Esophagus (tissue), 2 donors: ENCODE measurements at regions not wholly inside any gene's neighbourhood (a gene's known extent, or its start where the extent isn't known, plus 50 kb on each side); places are given as distances from the start of the nearest gene placed in this dataset.
"Not testable (repeated sequence)": the region's sequence is repeated elsewhere in the genome, so short reads cannot be mapped to it uniquely, and the experiment has no call there.

Experiments
- H3K27ac ChIP-seq, 2 donors: one replicate each; pipeline ENCODE4 v1.5.1; 2013; ENCODE audit warnings: low read depth in 2 of 2, mild to moderate bottlenecking in 2 of 2, inconsistent platforms in 1 of 2, low read length in 1 of 2, moderate library complexity in 1 of 2
- H3K27me3 ChIP-seq, 2 donors: one replicate each; pipeline ENCODE4 v1.6.1; 2013; ENCODE audit warnings: low read length in 2 of 2, control low read depth in 1 of 2, mild to moderate bottlenecking in 1 of 2; ENCODE audit not compliant: insufficient read depth in 2 of 2, control insufficient read depth in 1 of 2
- H3K36me3 ChIP-seq, 2 donors: one replicate each; pipeline ENCODE4 v1.6.1; 2013; ENCODE audit warnings: low read length in 1 of 2; ENCODE audit not compliant: control insufficient read depth in 2 of 2, insufficient read depth in 2 of 2
- H3K4me1 ChIP-seq, 2 donors: one replicate each; pipeline ENCODE4 v1.6.1; 2013; ENCODE audit warnings: low read length in 1 of 2; ENCODE audit not compliant: control insufficient read depth in 2 of 2, insufficient read depth in 2 of 2
- H3K4me3 ChIP-seq, 2 donors: one replicate each; pipeline ENCODE4 v1.5.1; 2013; ENCODE audit warnings: low read length in 2 of 2, mild to moderate bottlenecking in 2 of 2, low read depth in 1 of 2, moderate library complexity in 1 of 2
- H3K9me3 ChIP-seq, 2 donors: one replicate each; pipeline ENCODE4 v1.6.1; 2013; ENCODE audit warnings: mild to moderate bottlenecking in 2 of 2, low read depth in 1 of 2, low read length in 1 of 2, moderate library complexity in 1 of 2; ENCODE audit not compliant: control insufficient read depth in 2 of 2, insufficient read depth in 1 of 2
- WGBS, 2 donors: extraction: QIAGEN DNeasy Blood & Tissue Kit; methylation state at CpG; one replicate each; pipeline ENCODE4 v1.1.7; 2013; 5-methylcytosine and 5-hydroxymethylcytosine counted together
- donor health status: healthy with polysubstance abuse.
- donor health status: Bipolar disorder and iron deficiency.

GRCh38 chr15:32508081-32508480 is 52.6 kb upstream of the GOLGA8O start:
- H3K4me3 ChIP-seq, H3K9me3 ChIP-seq, H3K4me1 ChIP-seq, H3K36me3 ChIP-seq, H3K27me3 ChIP-seq, H3K27ac ChIP-seq: not testable (repeated sequence)
- WGBS, 2 donors: no CpG with 5 or more reads among the region's 7 CpGs

GRCh38 chr15:32506787-32507186 is 51.4 kb upstream of the GOLGA8O start:
- H3K36me3 ChIP-seq, H3K4me3 ChIP-seq, H3K9me3 ChIP-seq, H3K4me1 ChIP-seq, H3K27ac ChIP-seq, H3K27me3 ChIP-seq: not testable (repeated sequence)
- WGBS, 2 donors: no CpG with 5 or more reads among the region's 2 CpGs

GRCh38 chr15:32505633-32506032 is 50.2 kb upstream of the GOLGA8O start:
- H3K9me3 ChIP-seq, H3K27me3 ChIP-seq, H3K4me1 ChIP-seq, H3K27ac ChIP-seq, H3K4me3 ChIP-seq, H3K36me3 ChIP-seq: not testable (repeated sequence)
- no CpG with 5 or more reads among the region's 4 CpGs for WGBS, 2 donors
